T-helper 17 cell (primary cell): ENCODE measurements at regions not wholly inside any gene's neighbourhood (a gene's known extent, or its start where the extent isn't known, plus 50 kb on each side); places are given as distances from the start of the nearest gene placed in this dataset.

Source experiments
- ATAC-seq: fragments of 150-1000 bp; cut with Tn5 transposase; 2 replicates; pipeline ENCODE4 v1.10.0; 2021; ENCODE audit warnings: mild to moderate bottlenecking, moderate library complexity
- DNase-seq, 3 donors: peaks; one replicate each; pipeline versions ENCODE4 v3.0.0 to v3.0.0-alpha.2; 2020 to 2021
- H3K9me3 ChIP-seq: one replicate; pipeline ENCODE4 v1.7.0; 2013; ENCODE audit warnings: low read length, mild to moderate bottlenecking; ENCODE audit not compliant: control insufficient read depth, poor library complexity, severe bottlenecking
- H3K27ac Mint-ChIP-seq: one replicate; pipeline ENCODE4 v1.8.0; 2022; ENCODE audit warnings: mild to moderate bottlenecking, moderate library complexity, mixed read lengths
- H3K27me3 Mint-ChIP-seq: one replicate; pipeline ENCODE4 v1.8.0; 2022; ENCODE audit warnings: mixed read lengths
- H3K36me3 Mint-ChIP-seq: one replicate; pipeline ENCODE4 v1.8.0; 2022; ENCODE audit warnings: low read depth, mixed read lengths
- H3K4me1 Mint-ChIP-seq: one replicate; pipeline ENCODE4 v1.8.0; 2022; ENCODE audit warnings: mild to moderate bottlenecking, mixed read lengths
- H3K4me3 Mint-ChIP-seq: one replicate; pipeline ENCODE4 v1.8.0; 2022; ENCODE audit warnings: mild to moderate bottlenecking, moderate library complexity, mixed read lengths

DNA sequence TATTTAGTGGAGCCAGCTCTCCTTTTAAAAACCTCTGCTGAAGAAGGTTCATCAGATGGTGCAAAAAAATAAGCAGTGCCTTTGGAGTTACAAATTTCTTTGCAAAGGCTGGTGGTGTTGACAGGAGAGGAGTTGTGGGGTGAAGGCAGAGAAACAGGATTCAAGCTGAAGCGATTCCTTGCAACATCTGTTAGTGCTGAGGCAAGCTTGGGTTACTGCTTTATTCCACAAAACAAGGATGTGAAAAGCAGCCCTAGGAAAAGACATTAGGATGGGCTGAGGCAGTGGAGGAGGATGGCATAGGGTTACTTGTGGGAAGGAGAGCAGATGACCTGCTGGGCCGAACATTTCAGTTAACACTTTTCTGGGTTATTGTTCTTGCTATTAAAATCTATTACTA lies 390.7 kb downstream of the DLEU7 start:
- no peaks in the 10 kb centered on the region for H3K27me3 Mint-ChIP-seq
- H3K36me3 Mint-ChIP-seq, result no peaks in the 10 kb centered on the region
- ATAC-seq (no peak), DNase-seq (no peak)
- no peak overlapping the region for H3K4me3 Mint-ChIP-seq
- peaks cover 3% of the 10 kb centered on the region for H3K4me1 Mint-ChIP-seq
- H3K27ac Mint-ChIP-seq, result no peak overlapping the region
- H3K9me3 ChIP-seq, result no peaks in the 10 kb centered on the region

GRCh38 chr13:50453188-50453587 lies 390.3 kb downstream of the DLEU7 start:
- no peak for DNase-seq
- Mint-ChIP-seq H3K4me1 (peaks cover 3% of the 10 kb centered on the region), H3K4me3 (no peak overlapping the region), H3K27me3 (no peaks in the 10 kb centered on the region), H3K27ac (no peak overlapping the region), H3K36me3 (no peaks in the 10 kb centered on the region)
- no peak for ATAC-seq
- no peaks in the 10 kb centered on the region for H3K9me3 ChIP-seq

GRCh38 chr13:50456111-50456510 lies 387.4 kb downstream of the DLEU7 start:
- DNase-seq (no peak), ATAC-seq (no peak)
- H3K4me3 Mint-ChIP-seq, result no peak overlapping the region
- no peaks in the 10 kb centered on the region for H3K36me3 Mint-ChIP-seq
- peaks cover 3% of the 10 kb centered on the region for H3K4me1 Mint-ChIP-seq
- no peaks in the 10 kb centered on the region for H3K27me3 Mint-ChIP-seq
- no peaks in the 10 kb centered on the region for H3K9me3 ChIP-seq
- H3K27ac Mint-ChIP-seq, result no peak overlapping the region

DNA sequence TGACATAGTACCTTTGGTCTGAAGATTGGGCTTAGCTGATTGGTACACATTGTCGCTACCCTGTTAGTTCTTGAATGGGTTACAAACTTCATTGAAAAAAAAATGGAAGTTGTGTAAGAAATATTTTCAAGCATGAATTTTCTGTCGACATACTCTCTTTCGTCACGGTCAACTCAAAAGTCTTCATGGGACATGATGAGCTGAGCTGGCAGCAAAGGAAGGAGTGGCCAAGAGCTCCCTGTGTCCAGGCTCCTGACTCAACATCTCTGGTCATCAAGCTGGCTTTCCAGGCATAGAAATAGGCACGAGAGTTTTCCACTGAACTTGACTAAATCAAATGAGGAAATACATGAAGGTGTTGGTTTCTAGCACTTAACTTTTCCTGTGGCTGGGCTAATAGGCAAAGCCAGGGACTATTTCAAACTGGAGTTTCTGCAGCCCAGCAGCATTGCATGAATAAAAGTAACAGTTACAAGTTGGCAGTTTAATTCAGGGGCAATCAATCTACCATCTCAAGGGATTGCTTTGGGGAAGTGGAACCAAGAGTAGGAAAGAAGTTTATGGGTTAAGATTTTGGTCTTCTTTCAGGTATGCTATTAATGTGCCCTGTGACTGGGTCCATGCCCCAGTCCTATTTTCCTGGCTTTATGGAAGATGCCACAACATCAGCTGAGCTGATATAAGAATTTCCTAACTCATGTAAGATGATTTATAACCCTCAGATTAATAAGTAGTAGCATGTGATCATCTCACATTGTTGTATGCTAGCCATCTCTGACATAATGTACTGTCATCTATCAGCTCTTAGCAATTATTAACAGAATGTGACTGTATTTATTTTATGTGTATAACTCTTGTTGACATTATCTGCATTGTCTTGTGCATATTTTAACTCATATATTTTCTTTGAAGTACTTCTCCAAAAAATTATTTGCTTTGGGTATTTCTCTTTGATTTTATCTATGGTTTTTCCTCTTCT lies 385.8 kb downstream of the DLEU7 start:
- ATAC-seq (no peak), DNase-seq (no peak)
- Mint-ChIP-seq H3K27me3 (no peaks in the 10 kb centered on the region), H3K4me3 (no peak overlapping the region), H3K4me1 (peaks cover 3% of the 10 kb centered on the region), H3K27ac (no peak overlapping the region), H3K36me3 (no peaks in the 10 kb centered on the region)
- H3K9me3 ChIP-seq, result no peaks in the 10 kb centered on the region

DNA sequence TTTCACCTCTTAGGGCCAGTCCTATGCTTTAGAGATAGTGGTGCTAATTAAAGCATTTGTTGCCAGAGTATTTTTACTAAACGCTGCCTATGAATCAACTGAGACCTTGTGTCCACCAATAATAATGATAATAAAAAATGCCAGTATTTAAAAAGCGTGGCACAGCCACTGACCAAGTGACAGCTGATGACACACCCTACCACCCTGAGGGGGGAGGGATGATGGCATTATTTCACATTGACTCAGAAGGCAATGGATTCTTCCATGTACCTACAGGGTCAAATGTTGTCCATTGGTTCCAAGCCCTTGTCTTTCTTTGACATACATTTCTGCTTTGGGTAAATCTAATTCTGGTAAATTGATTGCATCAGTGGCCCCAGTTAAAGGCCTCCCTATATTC lies 384.4 kb downstream of the DLEU7 start:
- no peaks in the 10 kb centered on the region for H3K9me3 ChIP-seq
- Mint-ChIP-seq H3K27me3 (no peaks in the 10 kb centered on the region), H3K4me3 (no peak overlapping the region), H3K4me1 (peaks cover 3% of the 10 kb centered on the region), H3K27ac (no peak overlapping the region), H3K36me3 (no peaks in the 10 kb centered on the region)
- no peak for DNase-seq
- no peak for ATAC-seq

DNA sequence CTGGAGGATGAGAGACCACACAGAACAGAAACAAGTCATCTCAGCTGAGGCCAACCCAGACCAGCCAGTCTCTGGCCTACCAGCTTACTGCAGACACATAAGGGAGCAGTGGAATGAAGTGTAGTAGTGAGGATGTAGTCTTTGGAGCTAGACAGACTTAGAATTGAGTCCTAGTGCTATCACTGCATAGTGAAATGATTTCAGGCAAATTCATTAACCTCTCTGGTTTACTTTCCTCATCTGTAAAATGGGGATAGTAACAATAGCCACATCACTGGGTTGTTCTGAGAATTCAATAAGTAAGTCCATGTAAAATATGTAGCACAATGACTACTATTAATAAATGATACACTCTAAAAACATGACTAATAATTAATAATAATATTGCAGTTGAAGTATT lies 383.8 kb downstream of the DLEU7 start:
- Mint-ChIP-seq H3K36me3 (no peaks in the 10 kb centered on the region), H3K27ac (no peak overlapping the region), H3K4me1 (peaks cover 3% of the 10 kb centered on the region), H3K27me3 (no peaks in the 10 kb centered on the region), H3K4me3 (no peak overlapping the region)
- no peaks in the 10 kb centered on the region for H3K9me3 ChIP-seq
- ATAC-seq (no peak), DNase-seq (no peak)

DNA sequence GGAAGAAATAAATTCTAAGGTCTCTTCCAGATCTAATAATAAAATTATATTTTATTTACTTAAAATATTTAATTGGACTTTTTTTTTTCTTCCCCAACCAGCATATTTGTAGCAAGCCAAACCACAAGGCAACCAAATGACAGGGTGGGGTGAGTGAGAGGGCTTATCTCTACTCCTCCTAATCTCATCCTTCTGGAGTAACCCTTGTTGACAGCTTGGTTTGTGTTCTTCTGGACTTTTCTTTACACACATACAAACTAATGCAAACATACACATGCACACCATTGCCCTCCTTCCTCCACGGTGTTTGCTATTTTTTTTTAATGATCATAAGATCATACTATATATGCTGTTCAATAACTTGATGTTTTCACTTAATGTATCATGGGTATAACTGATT lies 383.1 kb downstream of the DLEU7 start:
- Mint-ChIP-seq H3K27me3 (no peaks in the 10 kb centered on the region), H3K4me1 (peaks cover 3% of the 10 kb centered on the region), H3K27ac (no peak overlapping the region), H3K4me3 (no peak overlapping the region), H3K36me3 (no peaks in the 10 kb centered on the region)
- DNase-seq, result no peak
- H3K9me3 ChIP-seq, result no peaks in the 10 kb centered on the region
- ATAC-seq, result no peak

GRCh38 chr13:50461189-50461588 lies 382.3 kb downstream of the DLEU7 start:
- no peak overlapping the region for H3K27ac Mint-ChIP-seq
- peaks cover 3% of the 10 kb centered on the region for H3K4me1 Mint-ChIP-seq
- DNase-seq, result no peak
- no peaks in the 10 kb centered on the region for H3K27me3 Mint-ChIP-seq
- no peak for ATAC-seq
- H3K36me3 Mint-ChIP-seq, result no peaks in the 10 kb centered on the region
- no peaks in the 10 kb centered on the region for H3K9me3 ChIP-seq
- H3K4me3 Mint-ChIP-seq, result no peak overlapping the region

DNA sequence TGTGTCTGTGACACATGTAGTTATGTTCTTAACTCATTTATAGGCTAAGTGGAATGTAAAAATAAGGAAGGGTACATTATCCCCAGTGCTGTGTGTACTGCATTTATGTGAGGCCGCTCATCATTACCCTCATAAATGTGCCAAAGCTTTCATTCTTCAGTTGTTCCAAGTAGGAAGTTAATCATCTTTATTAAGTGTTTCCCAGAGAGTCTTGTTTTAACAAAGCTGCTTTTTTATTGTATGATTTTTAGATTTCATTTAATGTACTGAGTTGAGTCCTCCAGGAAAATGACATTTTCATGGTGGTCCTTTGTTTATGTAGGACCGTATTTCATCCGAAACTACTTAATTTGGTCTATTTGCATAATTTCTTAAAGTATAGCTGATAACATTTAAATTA lies 379.8 kb downstream of the DLEU7 start:
- ATAC-seq (no peak), DNase-seq (no peak)
- H3K4me1 Mint-ChIP-seq, result peaks cover 3% of the 10 kb centered on the region
- no peaks in the 10 kb centered on the region for H3K9me3 ChIP-seq
- H3K27ac Mint-ChIP-seq, result no peak overlapping the region
- peaks cover 2% of the 10 kb centered on the region for H3K27me3 Mint-ChIP-seq
- no peak overlapping the region for H3K4me3 Mint-ChIP-seq
- H3K36me3 Mint-ChIP-seq, result no peaks in the 10 kb centered on the region

DNA sequence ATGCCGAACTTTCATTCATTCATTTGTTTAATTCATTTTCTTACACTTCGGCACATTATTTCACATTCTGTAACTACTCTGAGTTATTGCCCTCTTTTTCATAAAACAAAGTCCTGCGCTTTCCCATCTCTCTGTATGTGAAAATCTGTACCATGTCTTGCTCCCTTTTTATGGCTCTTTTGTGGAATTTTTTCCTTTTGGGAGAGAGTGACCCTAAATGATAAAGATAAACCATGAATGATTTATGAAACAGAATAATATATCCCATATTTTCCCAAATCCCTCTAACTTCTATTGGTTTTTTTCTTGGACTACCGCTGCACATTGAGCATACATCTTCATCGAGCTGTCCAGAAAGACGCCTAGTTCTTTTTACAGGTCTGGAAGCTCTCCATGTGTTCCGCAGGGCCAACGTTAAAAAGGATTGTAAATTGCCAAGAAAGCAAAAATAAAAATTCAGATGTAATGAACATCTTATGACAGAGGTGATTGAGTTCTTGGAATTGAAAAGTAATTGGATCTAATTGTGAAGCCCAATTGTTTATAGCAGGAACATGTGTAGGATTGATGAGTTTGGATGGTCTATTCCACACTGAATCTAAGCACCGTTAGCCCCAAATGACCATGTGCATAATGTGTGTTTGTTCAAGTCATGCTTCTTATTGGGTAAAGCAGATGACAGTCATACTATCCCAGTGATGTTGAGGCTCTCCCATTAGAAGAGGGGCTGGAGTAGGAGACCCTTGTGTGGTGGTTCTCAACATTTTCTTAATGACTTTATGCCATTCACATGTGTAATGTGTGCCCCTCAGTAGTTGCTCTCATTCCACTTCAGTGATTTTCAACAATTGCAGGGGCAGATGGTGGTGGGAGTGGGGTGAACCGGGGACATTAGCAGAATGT lies 378.9 kb downstream of the DLEU7 start:
- peaks cover 6% of the 10 kb centered on the region for H3K4me1 Mint-ChIP-seq
- no peak for DNase-seq
- no peaks in the 10 kb centered on the region for H3K9me3 ChIP-seq
- no peaks in the 10 kb centered on the region for H3K36me3 Mint-ChIP-seq
- H3K27ac Mint-ChIP-seq, result no peak overlapping the region
- ATAC-seq, result no peak
- peaks cover 4% of the 10 kb centered on the region for H3K27me3 Mint-ChIP-seq
- H3K4me3 Mint-ChIP-seq, result no peak overlapping the region

GRCh38 chr13:50466456-50466855 lies 377.0 kb downstream of the DLEU7 start:
- no peaks in the 10 kb centered on the region for H3K36me3 Mint-ChIP-seq
- H3K27ac Mint-ChIP-seq, result no peak overlapping the region
- ATAC-seq, result no peak
- peaks cover 4% of the 10 kb centered on the region for H3K27me3 Mint-ChIP-seq
- no peak overlapping the region for H3K4me3 Mint-ChIP-seq
- H3K9me3 ChIP-seq, result no peaks in the 10 kb centered on the region
- no peak for DNase-seq
- H3K4me1 Mint-ChIP-seq, result peaks cover 3% of the 10 kb centered on the region

GRCh38 chr13:50467156-50468110 lies 376.1 kb downstream of the DLEU7 start:
- Mint-ChIP-seq H3K27ac (no peak overlapping the region), H3K36me3 (no peaks in the 10 kb centered on the region), H3K4me1 (peaks cover 3% of the 10 kb centered on the region), H3K4me3 (no peak overlapping the region), H3K27me3 (peaks cover 4% of the 10 kb centered on the region)
- ATAC-seq (no peak), DNase-seq (no peak)
- no peaks in the 10 kb centered on the region for H3K9me3 ChIP-seq
